Stimulated activated CD4-positive, alpha-beta T cell treated with anti-CD3 and anti-CD28 coated beads, TNF-alpha, amount 100 ng/mL, for 48 hours (primary cell): ENCODE measurements at regions not wholly inside any gene's neighbourhood (a gene's known extent, or its start where the extent isn't known, plus 50 kb on each side); places are given as distances from the start of the nearest gene placed in this dataset.
"Not testable (repeated sequence)": the region's sequence is repeated elsewhere in the genome, so short reads cannot be mapped to it uniquely, and the experiment has no call there.

Experiments
- DNase-seq, 3 donors: peaks; one replicate each; pipeline ENCODE4 v3.0.0-alpha.2; 2020; ENCODE audit warnings: low read depth in 3 of 3

DNA sequence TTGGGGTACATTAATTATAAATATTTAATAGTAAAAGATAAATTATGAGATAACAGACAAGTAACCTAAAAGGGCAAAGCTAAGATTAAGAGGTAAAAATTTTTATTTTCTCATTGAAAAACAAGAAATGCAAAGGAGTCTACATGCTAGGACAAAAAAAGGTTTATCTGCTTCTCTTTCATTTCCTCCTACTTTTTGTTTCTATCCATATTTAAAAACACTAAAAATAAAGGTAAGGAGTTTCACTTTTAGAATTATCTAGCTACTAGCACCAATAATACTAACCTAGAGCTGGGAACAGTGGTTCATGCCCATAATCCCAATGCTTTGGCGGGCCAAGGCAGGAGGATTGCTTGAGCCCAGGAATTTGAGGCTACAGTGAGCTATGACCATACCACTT is 1551.7 kb upstream of the SLC39A10 start:
- DNase-seq = no peak

DNA sequence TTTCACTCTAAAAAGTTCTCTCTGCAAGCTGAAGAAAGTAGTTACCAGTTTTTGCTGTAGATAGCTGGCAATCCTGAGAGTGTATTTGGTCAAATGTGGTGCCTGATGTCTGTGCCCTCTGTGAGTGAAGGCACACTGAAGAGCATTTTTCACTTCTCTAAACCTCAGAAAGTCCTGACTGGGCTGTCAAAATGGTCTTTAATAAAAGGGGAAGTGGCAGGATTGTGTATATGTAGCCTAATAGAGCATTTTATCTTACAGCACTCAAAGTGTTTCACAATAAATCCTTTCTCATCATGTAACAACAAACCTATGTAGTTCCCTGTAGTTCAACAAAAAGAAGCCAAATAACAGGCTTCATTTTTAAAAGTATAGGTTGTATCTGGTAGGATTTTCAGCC is 1552.3 kb upstream of the SLC39A10 start:
- no peak for DNase-seq

DNA sequence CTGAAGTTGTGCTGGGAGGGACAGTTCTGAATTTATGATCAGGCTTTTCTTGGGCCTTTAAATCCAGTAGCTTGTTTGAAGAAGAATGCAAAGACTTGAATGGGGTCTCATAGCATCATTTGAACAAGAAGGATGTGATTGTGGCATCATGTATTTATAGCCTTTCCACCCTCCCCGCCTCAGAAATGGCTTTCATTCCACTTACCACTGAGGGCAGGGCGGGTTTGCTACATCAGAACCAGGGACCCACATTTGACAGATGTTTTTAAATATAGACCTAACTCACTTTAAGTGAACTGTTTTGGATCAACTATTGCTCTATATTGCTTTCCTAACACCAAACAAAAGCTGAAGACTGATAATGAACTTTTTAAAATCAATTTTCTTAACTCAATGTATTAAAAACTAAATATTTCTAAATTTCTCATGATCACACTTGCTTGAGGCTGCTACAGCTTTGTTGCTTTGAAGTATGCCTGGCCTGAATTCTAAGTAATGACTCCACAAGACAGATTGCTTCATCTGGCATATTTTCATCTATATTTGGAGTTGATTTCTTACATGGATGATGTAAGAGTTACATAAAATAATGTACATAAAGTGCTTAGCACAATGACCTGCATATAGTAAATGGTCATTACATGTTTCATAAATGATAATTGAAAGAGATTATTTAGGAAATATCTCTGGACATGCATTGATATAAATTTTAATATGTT is 1552.9 kb upstream of the SLC39A10 start:
- DNase-seq = no peak

DNA sequence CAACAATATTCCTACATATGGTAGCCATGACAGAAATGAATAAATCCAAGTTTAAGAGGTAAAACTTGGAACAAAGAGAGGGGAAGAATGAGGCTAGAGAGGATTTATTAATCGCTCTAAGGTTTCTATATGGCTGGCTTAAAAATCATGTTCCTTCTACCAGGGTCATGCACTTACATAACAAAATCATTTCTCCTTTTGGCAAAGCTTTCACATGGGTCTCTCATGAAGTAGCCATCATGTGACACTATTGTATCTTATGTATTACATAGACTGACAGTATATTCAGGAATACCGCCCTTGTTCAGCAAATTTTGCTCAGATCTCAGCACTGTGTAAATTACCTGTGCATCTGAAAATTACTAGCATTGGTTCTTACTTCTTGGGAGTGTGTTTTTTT is 1554.5 kb upstream of the SLC39A10 start:
- no peak for DNase-seq

DNA sequence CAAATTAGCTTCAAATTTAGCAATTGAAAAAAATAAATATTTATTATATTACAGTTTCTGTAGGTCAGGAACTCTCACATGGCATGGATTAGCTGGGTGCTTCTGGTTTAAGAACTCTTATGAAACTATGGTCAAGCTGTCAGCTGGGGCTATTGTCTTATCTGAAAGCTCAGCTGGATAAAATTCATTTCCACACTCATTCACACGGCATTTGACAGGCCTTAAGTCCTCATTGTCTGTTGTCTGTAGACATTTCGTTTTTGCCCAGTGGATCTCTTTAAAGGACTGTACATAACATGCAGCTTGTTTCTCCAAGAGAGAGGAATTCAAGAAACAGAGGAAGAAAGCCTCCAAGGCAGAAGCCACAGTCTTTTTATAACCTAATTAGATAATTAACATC is 1556.8 kb upstream of the SLC39A10 start:
- DNase-seq = no peak

DNA sequence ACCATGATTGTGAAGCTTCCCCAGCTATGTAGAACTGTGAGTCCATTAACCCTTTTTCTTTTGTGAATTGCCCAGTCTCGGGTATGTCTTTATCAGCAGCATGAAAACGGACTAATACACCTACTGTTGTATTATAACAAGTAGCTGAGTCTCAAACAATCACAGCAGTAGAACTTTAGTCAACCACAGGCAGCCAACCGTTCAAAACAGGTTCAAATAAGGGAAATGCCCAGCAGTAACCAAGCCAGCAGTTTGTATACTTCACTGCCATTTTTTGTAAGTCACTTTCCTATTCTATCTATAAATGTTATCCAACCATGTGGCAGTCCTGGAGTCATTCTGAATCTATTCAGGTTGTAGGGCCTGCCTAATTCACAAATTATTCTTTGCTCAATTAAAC is 1560.6 kb upstream of the SLC39A10 start:
- no peak for DNase-seq

DNA sequence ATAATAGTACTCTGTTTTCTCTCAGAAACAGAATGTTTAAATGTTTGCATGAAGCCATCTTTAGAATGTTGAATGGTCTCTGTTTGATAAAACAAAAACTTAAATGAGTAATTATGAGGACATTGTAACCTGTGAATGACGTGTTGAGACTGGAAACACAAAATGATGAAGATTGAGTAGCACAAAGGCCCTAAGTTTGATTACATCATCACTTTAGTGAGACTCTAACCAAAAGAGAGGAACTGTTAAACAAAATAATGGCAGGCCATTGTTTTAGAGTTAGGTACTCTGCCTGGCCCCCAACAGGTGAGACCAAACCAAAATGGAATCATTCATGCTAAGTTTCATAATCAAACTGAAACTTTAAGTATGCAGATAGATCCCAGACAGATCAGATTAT is 1561.7 kb upstream of the SLC39A10 start:
- no peak for DNase-seq

DNA sequence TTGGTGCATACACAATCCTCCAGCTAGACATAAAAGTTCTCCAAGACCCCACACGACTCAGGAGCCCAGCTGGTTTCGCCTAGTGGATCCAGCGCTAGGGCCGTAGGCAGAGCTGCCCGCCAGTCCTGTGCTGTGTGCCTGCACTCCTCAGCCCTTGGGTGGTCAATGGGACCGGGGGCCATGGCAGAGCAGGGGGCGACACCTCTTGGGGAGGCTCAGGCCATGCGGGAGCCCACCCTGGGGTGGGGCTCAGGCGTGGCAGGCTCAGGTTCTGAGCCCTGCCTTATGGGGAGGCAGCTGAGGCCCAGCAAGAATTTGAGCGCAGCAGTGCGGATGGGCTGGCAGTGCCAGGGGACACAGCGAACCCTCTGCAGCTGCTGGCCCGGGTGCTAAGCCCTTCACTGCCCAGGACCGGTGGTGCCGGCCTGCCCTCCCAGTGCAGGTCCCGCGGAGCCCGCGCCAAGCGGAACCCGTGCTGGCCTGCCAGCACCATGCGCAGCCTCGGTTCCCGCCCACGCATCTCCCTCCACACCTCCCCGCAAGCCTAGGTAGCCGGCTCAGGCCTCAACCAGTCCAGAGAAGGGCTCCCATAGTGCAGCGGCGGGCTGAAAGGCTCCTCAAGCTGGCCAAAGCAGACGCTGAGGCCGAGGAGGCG is 1566.6 kb upstream of the SLC39A10 start:
- DNase-seq = no peak

DNA sequence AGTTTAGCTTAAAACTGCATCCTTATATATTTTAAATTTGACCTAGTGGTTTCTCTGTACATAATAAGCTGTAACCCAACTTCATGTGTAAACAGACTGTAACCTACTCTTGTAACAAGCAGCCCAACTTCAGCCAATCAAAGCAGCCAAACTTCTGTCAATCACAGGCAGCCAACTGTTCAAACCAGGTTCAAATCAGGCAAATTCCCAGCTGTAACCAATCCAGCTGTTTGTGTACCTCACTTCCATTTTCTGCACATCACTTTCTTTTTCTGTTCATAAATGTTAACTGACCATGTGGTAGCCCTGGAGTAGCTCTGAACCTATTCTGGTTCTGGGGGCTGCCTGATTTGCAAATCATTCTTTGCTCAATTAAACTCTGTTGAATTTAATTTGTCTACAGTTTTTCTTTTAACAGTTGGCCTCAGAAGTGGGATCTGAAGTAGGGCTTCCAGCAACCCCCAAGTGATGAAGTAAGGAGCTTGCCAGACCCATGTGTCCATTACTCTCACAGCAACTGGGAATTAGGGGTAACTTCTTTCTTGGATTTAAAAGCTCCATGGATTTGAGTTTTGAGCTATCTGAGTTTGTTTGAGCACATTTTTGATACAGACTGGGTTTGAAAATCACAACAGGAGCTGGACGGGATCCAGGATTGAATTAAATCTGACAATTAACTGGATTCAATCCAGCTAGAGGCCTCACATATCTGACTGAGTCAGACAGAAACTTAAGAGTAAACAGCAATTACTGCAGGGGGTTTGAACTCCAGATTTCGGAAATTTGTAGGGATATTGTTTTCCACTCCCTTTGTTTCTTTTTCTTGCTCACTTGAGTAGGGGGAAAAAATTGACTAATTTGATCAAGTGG is 1569.7 kb upstream of the SLC39A10 start:
- DNase-seq = no peak

DNA sequence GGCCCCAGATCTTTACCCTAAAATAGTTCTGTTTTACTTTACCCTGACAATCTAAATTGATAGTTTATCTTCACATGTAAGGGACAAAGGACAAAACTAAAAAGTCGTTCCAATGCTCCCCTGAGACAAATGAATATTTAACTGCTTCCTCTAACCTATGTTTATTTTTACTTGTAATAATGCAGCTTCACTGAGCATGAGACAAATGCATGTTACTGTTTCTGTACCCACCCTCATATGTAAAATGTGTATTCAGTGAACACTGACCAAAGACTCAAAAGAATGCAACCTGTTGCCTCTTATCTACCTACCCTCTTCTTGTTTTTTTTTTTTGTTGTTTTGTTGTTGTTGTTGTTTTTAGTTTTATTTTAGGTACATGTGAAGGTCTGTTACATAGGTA is 1570.9 kb upstream of the SLC39A10 start:
- no peak for DNase-seq

DNA sequence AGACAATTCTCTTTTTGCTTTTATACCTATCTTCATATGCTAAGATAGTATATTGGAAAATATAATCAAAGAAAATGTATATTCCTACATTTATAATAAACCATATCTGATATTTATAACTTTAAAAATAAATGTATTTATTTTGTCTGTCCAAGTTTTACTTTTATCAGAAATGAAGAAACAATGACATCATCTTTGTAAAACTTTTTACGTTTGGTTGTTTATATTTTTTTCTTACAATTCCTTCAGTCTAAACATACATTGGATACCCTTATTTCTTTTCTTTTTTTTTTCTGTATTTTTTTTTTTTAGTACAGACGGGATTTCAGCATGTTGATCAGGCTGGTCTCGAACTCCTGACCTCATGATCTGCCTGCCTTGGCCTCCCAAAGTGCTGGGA is 1577.0 kb upstream of the SLC39A10 start:
- DNase-seq = no peak

DNA sequence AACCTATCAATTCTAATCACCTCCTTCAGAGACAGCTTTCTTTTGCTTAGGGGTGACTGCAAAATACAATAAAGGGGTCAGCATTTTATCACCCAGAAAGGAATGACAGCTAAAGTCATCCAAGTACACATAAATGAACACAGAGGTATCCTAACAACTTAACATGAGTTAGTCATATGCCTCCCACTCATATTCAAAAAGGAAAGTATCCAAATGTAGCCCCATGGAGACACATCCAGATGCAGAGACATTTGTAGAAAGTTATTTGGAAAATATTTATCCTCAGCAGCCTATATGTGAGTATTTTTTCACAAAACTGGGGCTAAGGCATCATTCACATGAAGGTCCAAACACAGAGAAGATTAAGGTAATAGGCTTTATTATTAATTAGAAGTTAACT is 1579.7 kb upstream of the SLC39A10 start:
- no peak for DNase-seq

DNA sequence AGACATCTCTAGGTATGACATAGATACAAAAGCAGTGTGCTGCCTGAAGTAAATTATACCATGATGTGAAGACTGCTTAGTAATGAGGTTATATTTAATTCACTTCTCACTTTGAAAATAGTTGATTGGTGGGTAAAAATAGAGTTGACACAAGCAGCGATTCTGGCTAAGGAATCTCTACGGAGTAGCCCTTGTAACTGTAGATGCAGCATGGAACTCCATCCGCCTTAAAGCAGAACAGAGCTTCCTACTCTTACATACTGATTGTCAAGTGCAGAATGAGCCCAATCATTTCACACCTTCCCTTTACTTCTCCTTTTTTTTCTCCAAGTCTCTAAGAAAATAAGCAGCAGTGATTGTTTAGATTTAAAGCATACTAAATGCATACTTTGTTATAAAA is 1594.6 kb upstream of the SLC39A10 start:
- DNase-seq = no peak

DNA sequence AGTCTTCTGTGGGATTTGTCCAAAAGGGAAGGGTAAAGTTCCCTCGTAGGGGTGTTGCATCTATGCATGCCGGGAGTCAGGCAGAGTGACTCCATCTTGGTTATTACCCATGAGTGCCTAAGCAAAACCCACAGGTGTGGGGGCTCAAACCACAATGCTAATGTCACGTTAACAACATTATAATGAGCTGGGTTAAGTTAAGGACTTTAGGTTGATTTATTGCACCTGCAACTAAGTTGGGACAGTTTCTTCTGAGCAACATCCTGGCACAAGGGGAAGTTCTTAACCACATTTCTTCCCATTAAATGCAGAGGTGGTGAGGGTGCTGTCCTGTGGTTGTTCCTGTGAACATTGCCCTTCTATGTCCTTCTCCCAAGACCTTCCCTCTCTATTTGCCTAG is 1596.8 kb upstream of the SLC39A10 start:
- no peak for DNase-seq

DNA sequence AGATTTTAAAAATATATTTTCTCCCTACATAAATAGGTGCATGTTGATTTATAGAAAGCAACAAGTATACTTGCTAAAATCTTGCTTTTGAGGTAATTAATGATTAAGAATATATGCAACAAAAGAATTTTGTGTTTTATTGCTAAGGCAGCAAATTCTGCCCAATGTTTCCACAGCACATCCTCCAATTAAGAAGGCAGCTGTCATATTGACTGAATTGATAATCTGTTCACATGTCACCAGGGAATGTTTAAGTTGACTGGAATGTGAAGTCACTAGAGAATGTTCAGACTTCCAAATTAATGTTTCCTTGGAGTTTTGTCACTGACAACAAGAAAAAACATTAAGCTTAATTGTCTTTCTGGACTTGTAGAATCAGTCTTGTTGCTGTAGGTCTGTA is 1602.7 kb upstream of the SLC39A10 start:
- DNase-seq = no peak

DNA sequence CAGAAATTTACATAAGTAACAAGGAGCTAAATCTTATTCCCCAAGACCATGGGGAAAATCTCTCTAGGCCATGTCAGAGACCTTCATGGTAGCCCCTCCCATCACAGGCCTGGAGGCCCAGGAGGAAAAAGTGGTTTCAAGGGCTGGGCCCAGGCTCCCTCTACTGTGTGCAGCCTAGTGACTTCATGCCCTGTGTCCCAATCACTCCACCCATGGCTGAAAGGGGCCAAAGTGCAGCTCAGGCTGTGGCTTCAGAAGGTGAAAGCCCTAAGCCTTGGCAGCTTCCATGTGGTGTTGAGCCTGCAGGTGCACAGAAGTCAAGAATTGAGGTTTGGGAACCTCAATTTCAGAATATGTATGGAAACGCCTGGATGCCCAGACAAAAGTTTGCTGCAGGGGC is 1612.7 kb upstream of the SLC39A10 start:
- DNase-seq = no peak

DNA sequence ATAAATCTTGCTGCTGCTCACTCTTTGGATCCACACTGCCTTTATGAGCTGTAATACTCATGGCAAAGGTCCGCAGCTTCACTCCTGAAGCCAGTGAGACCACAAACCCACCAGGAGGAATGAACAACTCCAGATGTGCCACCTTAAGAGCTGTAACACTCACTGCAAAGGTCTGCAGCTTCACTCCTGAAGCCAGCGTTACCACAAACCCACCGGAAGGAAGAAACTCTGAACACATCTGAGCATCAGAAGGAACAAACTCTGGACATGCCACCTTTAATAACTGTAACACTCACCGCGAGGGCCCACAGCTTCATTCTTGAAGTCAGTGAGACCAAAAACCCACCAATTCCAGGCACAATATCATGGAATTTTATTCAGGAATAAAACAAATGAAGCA is 1635.9 kb upstream of the SLC39A10 start:
- DNase-seq = not testable (repeated sequence)

DNA sequence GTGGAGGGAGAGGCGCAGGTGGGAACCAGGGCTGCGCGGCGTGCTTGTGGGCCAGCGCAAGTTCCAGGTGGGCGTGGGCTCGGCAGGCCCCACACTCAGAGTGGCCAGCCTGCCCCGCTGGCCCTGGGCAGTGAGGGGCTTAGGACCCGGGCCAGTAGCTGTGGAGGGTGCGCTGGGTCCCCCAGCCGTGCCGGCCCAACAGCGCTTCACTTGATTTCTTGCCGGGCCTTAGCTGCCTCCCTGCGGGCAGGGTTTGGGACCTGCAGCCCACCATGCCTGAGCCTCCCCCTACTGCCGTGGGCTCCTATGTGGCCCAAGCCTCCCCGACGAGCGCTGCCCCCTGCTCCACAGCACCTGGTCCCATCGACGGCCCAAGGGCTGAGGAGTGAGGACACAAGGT is 1636.9 kb upstream of the SLC39A10 start:
- DNase-seq = no peak

DNA sequence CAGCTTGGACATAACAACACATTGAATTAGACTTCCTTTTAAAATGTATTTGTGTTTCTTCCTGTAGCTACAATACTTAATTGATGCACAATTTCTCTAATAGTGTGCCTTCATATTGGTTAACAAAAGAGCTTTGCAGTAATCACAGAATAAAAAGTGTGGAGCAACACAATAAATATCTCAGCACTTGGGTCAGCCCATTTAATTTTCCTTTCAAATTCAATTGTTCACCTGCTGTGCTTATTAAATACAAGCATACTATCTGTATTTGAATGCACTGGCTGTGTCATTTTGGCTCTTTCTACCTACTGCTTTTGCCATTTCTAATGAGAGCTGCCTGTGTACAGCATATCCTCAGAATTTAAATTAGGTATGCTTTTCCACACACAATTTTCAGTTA is 1641.3 kb upstream of the SLC39A10 start:
- no peak for DNase-seq

DNA sequence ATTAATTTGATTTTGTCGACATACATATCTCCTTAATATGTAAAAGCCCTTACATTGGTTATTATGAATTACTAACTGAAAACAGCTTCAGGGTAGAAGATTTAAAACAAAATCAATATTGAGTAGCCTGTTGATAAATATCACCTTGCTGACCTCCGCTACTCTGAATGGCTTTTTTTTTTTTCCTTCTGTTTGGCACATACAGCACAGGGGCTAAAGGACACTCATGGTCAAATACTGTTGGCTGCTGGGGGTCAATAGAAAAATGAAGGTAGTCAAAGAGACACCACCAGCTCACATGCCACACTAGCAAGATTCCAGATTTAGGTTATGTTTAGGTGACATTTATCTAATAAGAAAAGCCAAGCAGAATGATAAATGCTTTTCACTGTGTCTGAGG is 1642.4 kb upstream of the SLC39A10 start:
- DNase-seq = no peak

DNA sequence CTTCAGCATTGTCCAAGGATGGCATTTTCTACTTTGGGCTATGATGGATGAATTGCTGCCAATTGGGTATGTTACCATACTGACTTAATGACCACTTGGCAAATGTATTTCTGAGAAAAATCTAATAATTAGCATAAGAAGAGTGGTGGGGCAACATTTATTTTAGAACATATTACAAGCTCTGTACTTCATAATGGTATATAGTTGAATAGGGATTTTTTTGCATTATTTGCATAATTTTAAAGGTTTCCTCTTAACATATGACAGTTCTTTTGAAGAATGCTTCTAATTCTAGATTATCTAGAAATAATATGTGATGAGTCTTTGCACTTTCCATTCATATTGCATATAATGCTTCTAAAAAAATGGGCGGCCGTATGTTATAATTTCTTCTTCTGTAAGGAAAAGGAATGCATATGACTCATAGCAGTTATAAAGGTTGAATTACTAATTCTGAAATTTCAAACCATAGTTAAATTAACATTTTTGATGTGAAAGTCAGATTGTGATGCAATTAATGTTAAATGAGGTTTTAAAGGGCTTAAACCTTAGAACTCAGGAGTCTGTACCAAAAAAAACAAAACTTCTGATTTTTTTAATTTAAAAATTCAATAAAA is 1652.3 kb upstream of the SLC39A10 start:
- no peak for DNase-seq

DNA sequence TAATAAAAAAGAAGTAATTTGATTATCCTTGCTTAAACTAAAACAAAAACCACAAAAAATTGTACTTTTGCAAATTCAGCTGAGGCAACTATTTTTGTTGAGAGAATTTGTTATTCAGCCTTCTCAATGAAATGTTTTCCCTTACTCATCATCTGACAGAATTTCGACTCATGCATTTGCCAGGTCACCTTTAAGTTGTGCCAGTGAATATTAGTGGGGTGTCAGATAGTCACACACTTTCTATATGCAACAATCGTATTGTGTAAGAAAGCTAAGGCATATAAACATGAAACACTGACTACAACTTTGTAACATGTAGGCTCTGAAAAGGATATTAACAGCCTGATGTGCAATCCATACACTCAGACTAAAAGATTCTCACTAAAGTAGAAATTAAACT is 1653.1 kb upstream of the SLC39A10 start:
- DNase-seq = no peak
